Gastrocnemius medialis (tissue), 4 donors: ENCODE measurements at regions not wholly inside any gene's neighbourhood (a gene's known extent, or its start where the extent isn't known, plus 50 kb on each side); places are given as distances from the start of the nearest gene placed in this dataset.

Experiments
- POLR2A ChIP-seq, 2 donors: fragments of 450-650 bp; IDR thresholded peaks; one replicate each; pipeline ENCODE4 v1.6.1; 2017; ENCODE audit warnings: antibody characterized with exemption in 2 of 2, mild to moderate bottlenecking in 2 of 2, moderate library complexity in 2 of 2
- TF ChIP-seq, protein P1 (sequence below), 5 experiments: fragments of 450-650 bp in 3 of 5; fragments of 200-600 bp in 2 of 5; sonication (generic) in 2 of 5; IDR thresholded peaks in 4 of 5; conservative IDR thresholded peaks in 1 of 5; 1 replicate in 4 of 5; 2 replicates in 1 of 5; pipeline ENCODE4 v1.5.1; 2016 to 2019; ENCODE audit warnings: antibody characterized with exemption in 5 of 5, mild to moderate bottlenecking in 3 of 5, moderate library complexity in 3 of 5

DNA sequence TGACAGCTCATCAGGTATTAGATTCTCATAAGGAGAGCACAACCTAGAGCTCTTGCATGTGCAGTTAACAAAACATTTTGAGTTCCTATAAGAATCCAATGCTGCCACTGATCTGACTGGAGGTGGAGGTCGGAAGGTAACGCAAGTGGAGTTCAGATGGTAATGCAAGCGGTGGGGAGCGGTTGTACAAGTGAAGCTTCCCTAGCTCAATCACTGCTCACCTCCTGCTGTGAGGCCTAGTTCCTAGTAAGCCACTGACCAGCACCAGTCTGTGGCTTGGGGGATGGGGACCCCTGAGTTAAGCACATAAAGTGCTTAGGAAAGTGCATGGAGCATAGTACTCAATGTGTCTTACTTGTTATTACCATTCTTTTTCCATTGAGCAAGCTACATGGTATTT is 983.2 kb upstream of the IGFBP7 start:
- TF ChIP-seq, protein P1, sequence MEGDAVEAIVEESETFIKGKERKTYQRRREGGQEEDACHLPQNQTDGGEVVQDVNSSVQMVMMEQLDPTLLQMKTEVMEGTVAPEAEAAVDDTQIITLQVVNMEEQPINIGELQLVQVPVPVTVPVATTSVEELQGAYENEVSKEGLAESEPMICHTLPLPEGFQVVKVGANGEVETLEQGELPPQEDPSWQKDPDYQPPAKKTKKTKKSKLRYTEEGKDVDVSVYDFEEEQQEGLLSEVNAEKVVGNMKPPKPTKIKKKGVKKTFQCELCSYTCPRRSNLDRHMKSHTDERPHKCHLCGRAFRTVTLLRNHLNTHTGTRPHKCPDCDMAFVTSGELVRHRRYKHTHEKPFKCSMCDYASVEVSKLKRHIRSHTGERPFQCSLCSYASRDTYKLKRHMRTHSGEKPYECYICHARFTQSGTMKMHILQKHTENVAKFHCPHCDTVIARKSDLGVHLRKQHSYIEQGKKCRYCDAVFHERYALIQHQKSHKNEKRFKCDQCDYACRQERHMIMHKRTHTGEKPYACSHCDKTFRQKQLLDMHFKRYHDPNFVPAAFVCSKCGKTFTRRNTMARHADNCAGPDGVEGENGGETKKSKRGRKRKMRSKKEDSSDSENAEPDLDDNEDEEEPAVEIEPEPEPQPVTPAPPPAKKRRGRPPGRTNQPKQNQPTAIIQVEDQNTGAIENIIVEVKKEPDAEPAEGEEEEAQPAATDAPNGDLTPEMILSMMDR (IDR thresholded peaks at IDR 0.05 in 4 of 5, conservative IDR thresholded peaks at IDR 0.05 in 1 of 5), result no peak
- no peak for TF ChIP-seq POLR2A (IDR thresholded peaks at IDR 0.05)
